CD14-positive monocyte (primary cell): ENCODE measurements at regions not wholly inside any gene's neighbourhood (a gene's known extent, or its start where the extent isn't known, plus 50 kb on each side); places are given as distances from the start of the nearest gene placed in this dataset.

Source experiments
- DNase-seq, 3 donors: peaks; one replicate each; pipeline ENCODE4 v3.0.0-alpha.2; 2011 to 2022
- H2AFZ ChIP-seq: 2 replicates; pipeline ENCODE4 v1.6.0; 2012; ENCODE audit warnings: mild to moderate bottlenecking, low read depth, low read length, inconsistent platforms; ENCODE audit not compliant: insufficient read depth, poor library complexity, severe bottlenecking
- H3K27ac ChIP-seq, 2 donors: 1 replicate in 1 of 2; 2 replicates in 1 of 2; pipeline ENCODE4 v1.5.1; 2012 to 2013; ENCODE audit warnings: low read length in 2 of 2, control low read depth in 1 of 2, inconsistent platforms in 1 of 2, low read depth in 1 of 2, mild to moderate bottlenecking in 1 of 2
- H3K27me3 ChIP-seq, 2 donors: one replicate each; pipeline versions ENCODE4 v1.6.0 to v1.6.1; 2011 to 2013; ENCODE audit warnings: low read length in 2 of 2; ENCODE audit not compliant: control insufficient read depth in 2 of 2, insufficient read depth in 2 of 2
- H3K36me3 ChIP-seq, 2 donors: replicated peaks in 1 of 2; 1 replicate in 1 of 2; 2 replicates in 1 of 2; pipeline versions ENCODE4 v1.5.1 to v1.6.1; 2012 to 2013; ENCODE audit warnings: low read length in 2 of 2, control low read depth in 1 of 2, inconsistent platforms in 1 of 2, mild to moderate bottlenecking in 1 of 2; ENCODE audit not compliant: insufficient read depth in 2 of 2, control insufficient read depth in 1 of 2
- H3K4me1 ChIP-seq, 2 donors: 1 replicate in 1 of 2; 2 replicates in 1 of 2; pipeline versions ENCODE4 v1.5.1 to v1.6.1; 2012 to 2013; ENCODE audit warnings: low read length in 2 of 2, control low read depth in 1 of 2, inconsistent platforms in 1 of 2, mild to moderate bottlenecking in 1 of 2, moderate library complexity in 1 of 2; ENCODE audit not compliant: insufficient read depth in 2 of 2, control insufficient read depth in 1 of 2
- H3K4me2 ChIP-seq: replicated peaks from 2 replicates; pipeline ENCODE3; 2012; ENCODE audit warnings: low read length, moderate library complexity, mild to moderate bottlenecking; ENCODE audit not compliant: poor library complexity, severe bottlenecking; ENCODE audit errors: extremely low read depth
- H3K4me3 ChIP-seq, 3 experiments: fragments of 200-600 bp in 1 of 3; sonication (generic) in 1 of 3; replicated peaks in 1 of 3; 1 replicate in 2 of 3; 2 replicates in 1 of 3; pipeline ENCODE4 v1.5.1; 2011 to 2013; ENCODE audit warnings: low read length in 3 of 3, mild to moderate bottlenecking in 3 of 3, control low read depth in 2 of 3, low read depth in 2 of 3, inconsistent platforms in 1 of 3, moderate library complexity in 1 of 3
- H3K79me2 ChIP-seq: 2 replicates; pipeline ENCODE4 v1.6.0; 2012; ENCODE audit warnings: mild to moderate bottlenecking, control low read depth, inconsistent platforms, low read length, moderate library complexity; ENCODE audit not compliant: insufficient read depth
- H3K9ac ChIP-seq: 2 replicates; pipeline ENCODE4 v1.6.0; 2017; ENCODE audit warnings: low read length, mild to moderate bottlenecking; ENCODE audit not compliant: insufficient read depth, poor library complexity, severe bottlenecking
- H3K9me3 ChIP-seq, 2 donors: replicated peaks in 1 of 2; 1 replicate in 1 of 2; 2 replicates in 1 of 2; pipeline versions ENCODE4 v1.5.1 to v1.6.1; 2012 to 2013; ENCODE audit warnings: low read length in 2 of 2, control low read depth in 1 of 2; ENCODE audit not compliant: control insufficient read depth in 1 of 2, insufficient read depth in 1 of 2
- H4K20me1 ChIP-seq: 2 replicates; pipeline ENCODE4 v1.6.0; 2012; ENCODE audit warnings: mild to moderate bottlenecking, low read length, control low read depth, moderate library complexity; ENCODE audit not compliant: insufficient read depth
- H3K27ac Mint-ChIP-seq, 7 donors: one replicate each; pipeline ENCODE4 v1.8.0; 2020; ENCODE audit warnings: mild to moderate bottlenecking in 7 of 7, mixed read lengths in 7 of 7, moderate library complexity in 6 of 7, inconsistent platforms in 2 of 7
- H3K27me3 Mint-ChIP-seq, 3 donors: one replicate each; pipeline ENCODE4 v1.8.0; 2021 to 2022; ENCODE audit warnings: low read depth in 3 of 3, mild to moderate bottlenecking in 3 of 3, mixed read lengths in 3 of 3, moderate library complexity in 3 of 3, inconsistent platforms in 1 of 3
- H3K36me3 Mint-ChIP-seq, 2 donors: one replicate each; pipeline ENCODE4 v1.8.0; 2020; ENCODE audit warnings: mixed read lengths in 2 of 2, inconsistent platforms in 1 of 2, mild to moderate bottlenecking in 1 of 2
- H3K4me1 Mint-ChIP-seq: one replicate; pipeline ENCODE4 v1.8.0; 2020; ENCODE audit warnings: mild to moderate bottlenecking, mixed read lengths
- H3K4me3 Mint-ChIP-seq, 2 donors: one replicate each; pipeline ENCODE4 v1.8.0; 2020; ENCODE audit warnings: mild to moderate bottlenecking in 2 of 2, mixed read lengths in 2 of 2, moderate library complexity in 1 of 2
- H3K9me3 Mint-ChIP-seq, 7 donors: one replicate each; pipeline ENCODE4 v1.8.0; 2020 to 2022; ENCODE audit warnings: mixed read lengths in 7 of 7, mild to moderate bottlenecking in 6 of 7, moderate library complexity in 6 of 7, inconsistent platforms in 2 of 7
- WGBS: methylation state at CpG from one replicate; pipeline ENCODE4 v1.1.5; 2013; ENCODE audit warnings: missing lambda C conversion rate; ENCODE audit not compliant: insufficient coverage; 5-methylcytosine and 5-hydroxymethylcytosine counted together
- intact Hi-C, 2 donors: fragments of 100-400 bp; cut with micrococcal nuclease; formaldehyde crosslinking; loops; one replicate each; pipeline versions ENCODE4 v1.15.0 to v1.15.1; 2023
- TF ChIP-seq, protein P1 (sequence below): fragments of 200-600 bp; IDR thresholded peaks from one replicate; pipeline ENCODE4 v1.8.0; 2022; ENCODE audit warnings: antibody characterized with exemption, mild to moderate bottlenecking

DNA sequence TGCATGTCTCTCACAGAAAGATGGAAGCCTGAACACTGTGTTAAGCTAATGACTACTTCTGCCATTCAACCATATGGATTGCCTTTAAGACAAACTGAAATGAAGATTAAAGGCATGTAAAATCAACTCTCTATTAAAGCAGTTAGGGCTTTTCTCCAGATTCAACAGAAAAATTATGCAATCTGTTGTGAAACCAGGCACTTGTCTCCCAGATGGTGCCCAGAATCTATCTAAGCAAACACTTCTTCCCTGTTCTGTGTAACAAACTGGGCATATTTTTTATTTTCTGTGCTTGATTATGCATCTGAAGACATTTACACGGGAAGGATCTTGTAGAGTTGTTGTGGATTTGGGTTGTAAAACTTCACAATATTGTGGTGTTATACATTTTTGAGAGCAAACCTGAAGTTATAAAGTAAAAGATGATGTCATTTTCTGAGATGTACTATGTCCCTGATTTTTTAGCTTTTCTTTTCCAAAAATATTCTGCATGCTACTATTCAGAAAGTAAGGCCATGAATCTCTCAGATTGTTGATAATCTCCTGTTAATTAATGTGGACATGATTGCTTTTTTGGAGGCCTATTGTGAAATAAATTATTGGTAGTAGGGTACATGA is 1550.3 kb downstream of the CDH8 start:
- Mint-ChIP-seq H3K27me3 (peaks cover 0 to 1% (median 0%) of the 10 kb centered on the region in 3 donors), H3K9me3 (peaks cover 0 to 6% (median 3%) of the 10 kb centered on the region in 7 donors), H3K4me1 (no peaks in the 10 kb centered on the region), H3K4me3 (no peak overlapping the region), H3K27ac (no peak overlapping the region), H3K36me3 (no peaks in the 10 kb centered on the region)
- no peaks in the 10 kb centered on the region for H3K9me3 ChIP-seq
- H3K4me1 ChIP-seq, result no peaks in the 10 kb centered on the region
- no peak for DNase-seq
- H3K79me2 ChIP-seq, result no peaks in the 10 kb centered on the region
- H3K36me3 ChIP-seq, result no peaks in the 10 kb centered on the region
- no peaks in the 10 kb centered on the region for H4K20me1 ChIP-seq
- WGBS, result no CpG with 5 or more reads among the region's 1 CpG
- no peak overlapping the region for H3K4me3 ChIP-seq
- H3K27me3 ChIP-seq, result no peaks in the 10 kb centered on the region
- H3K9ac ChIP-seq, result no peak overlapping the region
- TF ChIP-seq, protein P1, sequence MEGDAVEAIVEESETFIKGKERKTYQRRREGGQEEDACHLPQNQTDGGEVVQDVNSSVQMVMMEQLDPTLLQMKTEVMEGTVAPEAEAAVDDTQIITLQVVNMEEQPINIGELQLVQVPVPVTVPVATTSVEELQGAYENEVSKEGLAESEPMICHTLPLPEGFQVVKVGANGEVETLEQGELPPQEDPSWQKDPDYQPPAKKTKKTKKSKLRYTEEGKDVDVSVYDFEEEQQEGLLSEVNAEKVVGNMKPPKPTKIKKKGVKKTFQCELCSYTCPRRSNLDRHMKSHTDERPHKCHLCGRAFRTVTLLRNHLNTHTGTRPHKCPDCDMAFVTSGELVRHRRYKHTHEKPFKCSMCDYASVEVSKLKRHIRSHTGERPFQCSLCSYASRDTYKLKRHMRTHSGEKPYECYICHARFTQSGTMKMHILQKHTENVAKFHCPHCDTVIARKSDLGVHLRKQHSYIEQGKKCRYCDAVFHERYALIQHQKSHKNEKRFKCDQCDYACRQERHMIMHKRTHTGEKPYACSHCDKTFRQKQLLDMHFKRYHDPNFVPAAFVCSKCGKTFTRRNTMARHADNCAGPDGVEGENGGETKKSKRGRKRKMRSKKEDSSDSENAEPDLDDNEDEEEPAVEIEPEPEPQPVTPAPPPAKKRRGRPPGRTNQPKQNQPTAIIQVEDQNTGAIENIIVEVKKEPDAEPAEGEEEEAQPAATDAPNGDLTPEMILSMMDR, result no peak
- intact Hi-C loops, result no loop called here
- no peak overlapping the region for H3K27ac ChIP-seq
- H2AFZ ChIP-seq, result no peak overlapping the region
- no peak overlapping the region for H3K4me2 ChIP-seq

DNA sequence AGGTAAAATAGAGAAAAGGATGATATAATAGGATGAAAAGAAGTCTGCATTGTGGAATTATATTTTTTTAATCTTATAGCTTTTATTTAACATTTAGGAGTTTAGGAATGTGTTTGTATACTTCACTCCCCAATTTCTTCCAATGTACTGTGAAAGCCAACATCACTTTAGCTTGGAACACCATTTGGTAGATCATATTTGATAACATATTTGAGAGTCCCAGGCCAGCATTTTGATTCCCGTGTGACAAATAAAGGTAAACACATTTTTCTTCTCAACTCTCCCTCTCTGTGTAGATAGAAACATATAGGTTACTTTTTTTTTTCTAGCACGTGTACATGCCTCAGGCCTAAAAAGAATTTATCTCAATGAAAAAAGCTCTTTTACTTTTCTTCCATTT is 1551.3 kb downstream of the CDH8 start:
- intact Hi-C loops, result no loop called here
- no peak for DNase-seq
- H3K4me1 Mint-ChIP-seq, result no peaks in the 10 kb centered on the region

More for the DNA sequence above, 1551.3 kb downstream of the CDH8 start:
- Histone ChIP-seq H3K79me2 (no peaks in the 10 kb centered on the region), H3K27ac (no peak overlapping the region), H3K9ac (no peak overlapping the region), H3K36me3 (no peaks in the 10 kb centered on the region), H4K20me1 (no peaks in the 10 kb centered on the region), H3K9me3 (no peaks in the 10 kb centered on the region), H3K4me1 (no peaks in the 10 kb centered on the region), H3K4me3 (no peak overlapping the region), H3K27me3 (no peaks in the 10 kb centered on the region), H2AFZ (no peak overlapping the region), H3K4me2 (no peak overlapping the region)
- no CpG with 5 or more reads among the region's 2 CpGs for WGBS
- TF ChIP-seq, protein P1, result no peak
- no peak overlapping the region for H3K4me3 Mint-ChIP-seq
- H3K27ac Mint-ChIP-seq, result no peak overlapping the region
- H3K9me3 Mint-ChIP-seq, result peaks cover 0 to 6% (median 3%) of the 10 kb centered on the region in 7 donors
- peaks cover 0 to 1% (median 0%) of the 10 kb centered on the region in 3 donors for H3K27me3 Mint-ChIP-seq
- no peaks in the 10 kb centered on the region for H3K36me3 Mint-ChIP-seq
